Large intestine (tissue), 3 donors: ENCODE measurements at regions not wholly inside any gene's neighbourhood (a gene's known extent, or its start where the extent isn't known, plus 50 kb on each side); places are given as distances from the start of the nearest gene placed in this dataset.

Experiments
- DNase-seq, 2 donors: peaks; one replicate each; pipeline versions ENCODE4 v3.0.0 to v3.0.0-alpha.2; 2013
- H3K27ac ChIP-seq: one replicate; pipeline ENCODE4 v1.5.1; 2013; ENCODE audit warnings: low read length
- H3K27me3 ChIP-seq: 2 replicates; pipeline ENCODE4 v1.6.1; 2013; ENCODE audit warnings: low read length; ENCODE audit not compliant: control insufficient read depth, insufficient read depth
- H3K36me3 ChIP-seq: 2 replicates; pipeline ENCODE4 v1.6.1; 2013; ENCODE audit warnings: low read length; ENCODE audit not compliant: control insufficient read depth, insufficient read depth
- H3K4me1 ChIP-seq: one replicate; pipeline ENCODE4 v1.6.1; 2013; ENCODE audit warnings: low read length; ENCODE audit not compliant: control insufficient read depth, insufficient read depth
- H3K4me3 ChIP-seq: one replicate; pipeline ENCODE4 v1.5.1; 2013; ENCODE audit warnings: low read length
- H3K9me3 ChIP-seq: one replicate; pipeline ENCODE4 v1.6.1; 2013; ENCODE audit warnings: mild to moderate bottlenecking, low read depth, low read length, moderate library complexity; ENCODE audit not compliant: control insufficient read depth
- WGBS: methylation state at CpG from one replicate; pipeline ENCODE4 v1.1.5; 2013; ENCODE audit warnings: low lambda C conversion rate; ENCODE audit not compliant: insufficient coverage; 5-methylcytosine and 5-hydroxymethylcytosine counted together

- 90% methylated on average over 2 of the region's 4 CpGs for WGBS
- DNase-seq: no peak
- no peak overlapping the region for H3K27ac ChIP-seq
- H3K36me3 ChIP-seq: no peaks in the 10 kb centered on the region
- H3K4me3 ChIP-seq: no peak overlapping the region
- no peaks in the 10 kb centered on the region for H3K4me1 ChIP-seq
- H3K27me3 ChIP-seq: no peaks in the 10 kb centered on the region
- no peaks in the 10 kb centered on the region for H3K9me3 ChIP-seq
Measured at GRCh38 chr5:71838286-71838685, 119.2 kb downstream of the CARTPT start.

- Histone ChIP-seq H3K27ac (no peak overlapping the region), H3K4me1 (no peaks in the 10 kb centered on the region), H3K9me3 (no peaks in the 10 kb centered on the region), H3K4me3 (no peak overlapping the region), H3K27me3 (no peaks in the 10 kb centered on the region), H3K36me3 (no peaks in the 10 kb centered on the region)
- DNase-seq: no peak
- WGBS: 80% methylated on average over 1 of the region's 6 CpGs
Measured at GRCh38 chr5:71839096-71839884, 120.2 kb downstream of the CARTPT start.

GRCh38 chr5:71841107-71841506, 122.0 kb downstream of the CARTPT start:
- Histone ChIP-seq H3K9me3 (no peaks in the 10 kb centered on the region), H3K4me3 (no peak overlapping the region), H3K27me3 (no peaks in the 10 kb centered on the region), H3K36me3 (no peaks in the 10 kb centered on the region), H3K27ac (no peak overlapping the region), H3K4me1 (no peaks in the 10 kb centered on the region)
- no peak for DNase-seq
- WGBS: 88% methylated on average over 1 of the region's 1 CpG

GRCh38 chr5:71843111-71843510, 124.0 kb downstream of the CARTPT start:
- Histone ChIP-seq H3K27me3 (no peaks in the 10 kb centered on the region), H3K27ac (no peak overlapping the region)
- WGBS: no CpG with 5 or more reads among the region's 3 CpGs

GRCh38 chr5:71844862-71845261, 125.8 kb downstream of the CARTPT start:
- DNase-seq: no peak
- WGBS: no CpG with 5 or more reads among the region's 3 CpGs
- H3K27ac ChIP-seq: no peak overlapping the region
- no peaks in the 10 kb centered on the region for H3K36me3 ChIP-seq
- H3K27me3 ChIP-seq: no peaks in the 10 kb centered on the region
- no peak overlapping the region for H3K4me3 ChIP-seq
- H3K4me1 ChIP-seq: no peaks in the 10 kb centered on the region
- H3K9me3 ChIP-seq: peaks cover 1% of the 10 kb centered on the region

More at GRCh38 chr5:71843111-71843510, 124.0 kb downstream of the CARTPT start:
- Histone ChIP-seq H3K4me3 (no peak overlapping the region), H3K36me3 (no peaks in the 10 kb centered on the region), H3K9me3 (no peaks in the 10 kb centered on the region), H3K4me1 (no peaks in the 10 kb centered on the region)
- DNase-seq: no peak

GRCh38 chr5:71859515-71859914, 140.4 kb downstream of the CARTPT start:
- no CpG with 5 or more reads among the region's 4 CpGs for WGBS
- H3K4me1 ChIP-seq: no peaks in the 10 kb centered on the region
- DNase-seq: no peak
- peaks cover 3% of the 10 kb centered on the region for H3K9me3 ChIP-seq
- H3K4me3 ChIP-seq: no peak overlapping the region
- H3K36me3 ChIP-seq: no peaks in the 10 kb centered on the region
- H3K27ac ChIP-seq: no peak overlapping the region
- peaks cover 3% of the 10 kb centered on the region for H3K27me3 ChIP-seq

GRCh38 chr5:71860048-71860447, 141.0 kb downstream of the CARTPT start:
- no peak for DNase-seq
- H3K4me3 ChIP-seq: no peak overlapping the region
- H3K27ac ChIP-seq: no peak overlapping the region
- peaks cover 3% of the 10 kb centered on the region for H3K9me3 ChIP-seq
- no peaks in the 10 kb centered on the region for H3K36me3 ChIP-seq
- no peaks in the 10 kb centered on the region for H3K4me1 ChIP-seq
- WGBS: no CpG with 5 or more reads among the region's 3 CpGs
- H3K27me3 ChIP-seq: peaks cover 3% of the 10 kb centered on the region

- Histone ChIP-seq H3K4me1 (no peaks in the 10 kb centered on the region), H3K27me3 (peaks cover 3% of the 10 kb centered on the region), H3K27ac (no peak overlapping the region), H3K9me3 (peaks cover 3% of the 10 kb centered on the region), H3K4me3 (no peak overlapping the region), H3K36me3 (no peaks in the 10 kb centered on the region)
- DNase-seq: no peak
- WGBS: no CpG with 5 or more reads among the region's 1 CpG
Measured at GRCh38 chr5:71861682-71862081, 142.6 kb downstream of the CARTPT start.

GRCh38 chr5:71862087-71862486, 143.0 kb downstream of the CARTPT start:
- WGBS: no CpG with 5 or more reads among the region's 1 CpG
- DNase-seq: no peak

GRCh38 chr5:71862507-71863060, 143.5 kb downstream of the CARTPT start:
- no CpG with 5 or more reads among the region's 1 CpG for WGBS
- Histone ChIP-seq H3K9me3 (peaks cover 3% of the 10 kb centered on the region), H3K4me3 (no peak overlapping the region), H3K27ac (no peak overlapping the region), H3K36me3 (no peaks in the 10 kb centered on the region), H3K4me1 (no peaks in the 10 kb centered on the region), H3K27me3 (peaks cover 3% of the 10 kb centered on the region)
- no peak for DNase-seq

More at GRCh38 chr5:71862087-71862486, 143.0 kb downstream of the CARTPT start:
- H3K27ac ChIP-seq: no peak overlapping the region
- peaks cover 3% of the 10 kb centered on the region for H3K9me3 ChIP-seq
- no peak overlapping the region for H3K4me3 ChIP-seq
- no peaks in the 10 kb centered on the region for H3K4me1 ChIP-seq
- H3K27me3 ChIP-seq: peaks cover 3% of the 10 kb centered on the region
- H3K36me3 ChIP-seq: no peaks in the 10 kb centered on the region
